ENCODE measurements at regions not wholly inside any gene's neighbourhood (a gene's known extent, or its start where the extent isn't known, plus 50 kb on each side); places are given as distances from the start of the nearest gene placed in this dataset.
A peak's percentile ranks its signal among the peaks of the same experiment; 100 is the strongest.

GRCh38 chr5:2696156-2696807, 55.2 kb downstream of the IRX2 start:
- TF ChIP-seq CTCF (IDR thresholded peaks at IDR 0.05), result no peak
- TF ChIP-seq POLR2A (IDR thresholded peaks at IDR 0.05), result no peak
- no peak for TF ChIP-seq POLR2AphosphoS5 (IDR thresholded peaks at IDR 0.05)
- H3K27ac ChIP-seq, result no peak overlapping the region
- no peak overlapping the region for H3K4me3 ChIP-seq
- no peaks in the 10 kb centered on the region for H3K9me3 ChIP-seq
- intact Hi-C loops (cut with DNase I), result no loop called here
- H3K36me3 ChIP-seq, result no peaks in the 10 kb centered on the region
- H3K4me1 ChIP-seq (replicated peaks), result no peaks in the 10 kb centered on the region
- no peak for DNase-seq (ENCODE audit: low spot score)
- 84% methylated on average over 16 of the region's 16 CpGs for WGBS
- H3K27me3 ChIP-seq (replicated peaks; ENCODE audit: insufficient read depth), result no peaks in the 10 kb centered on the region

GRCh38 chr5:2695200-2695891, 56.1 kb downstream of the IRX2 start:
- H3K4me3 ChIP-seq, result no peak overlapping the region
- H3K27me3 ChIP-seq (replicated peaks; ENCODE audit: insufficient read depth), result no peaks in the 10 kb centered on the region
- 70% methylated on average over 8 of the region's 8 CpGs for WGBS
- H3K27ac ChIP-seq, result no peak overlapping the region
- H3K9me3 ChIP-seq, result no peaks in the 10 kb centered on the region
- TF ChIP-seq POLR2A (IDR thresholded peaks at IDR 0.05), result no peak
- peak; percentile 77 for TF ChIP-seq POLR2AphosphoS5 (IDR thresholded peaks at IDR 0.05)
- no peaks in the 10 kb centered on the region for H3K4me1 ChIP-seq (replicated peaks)
- no peaks in the 10 kb centered on the region for H3K36me3 ChIP-seq
- intact Hi-C loops (cut with DNase I), result no loop called here
- DNase-seq (ENCODE audit: low spot score), result peak; percentile 40

GRCh38 chr5:2691530-2691929, 59.9 kb downstream of the IRX2 start:
- DNase-seq (ENCODE audit: low spot score), result no peak
- no peaks in the 10 kb centered on the region for H3K27me3 ChIP-seq (replicated peaks; ENCODE audit: insufficient read depth)
- no peaks in the 10 kb centered on the region for H3K9me3 ChIP-seq
- H3K27ac ChIP-seq, result no peak overlapping the region
- TF ChIP-seq CTCF (IDR thresholded peaks at IDR 0.05) (no peak), POLR2A (IDR thresholded peaks at IDR 0.05) (no peak), POLR2AphosphoS5 (IDR thresholded peaks at IDR 0.05) (no peak)
- WGBS, result 68% methylated on average over 1 of the region's 1 CpG
- H3K4me3 ChIP-seq, result no peak overlapping the region
- no peaks in the 10 kb centered on the region for H3K36me3 ChIP-seq
- H3K4me1 ChIP-seq (replicated peaks), result no peaks in the 10 kb centered on the region
- intact Hi-C loops (cut with DNase I), result no loop called here

- no peak for DNase-seq (ENCODE audit: low spot score)
- no peaks in the 10 kb centered on the region for H3K9me3 ChIP-seq
- TF ChIP-seq POLR2AphosphoS5 (IDR thresholded peaks at IDR 0.05), result no peak
- no peak for TF ChIP-seq POLR2A (IDR thresholded peaks at IDR 0.05)
- TF ChIP-seq CTCF (IDR thresholded peaks at IDR 0.05), result no peak
- H3K4me1 ChIP-seq (replicated peaks), result no peaks in the 10 kb centered on the region
- no peaks in the 10 kb centered on the region for H3K36me3 ChIP-seq
- no peak overlapping the region for H3K4me3 ChIP-seq
- intact Hi-C loops (cut with DNase I), result no loop called here
- no peak overlapping the region for H3K27ac ChIP-seq
- no peaks in the 10 kb centered on the region for H3K27me3 ChIP-seq (replicated peaks; ENCODE audit: insufficient read depth)
- WGBS, result 90% methylated on average over 6 of the region's 6 CpGs
These were observed 61.2 kb downstream of the IRX2 start for GRCh38 chr5:2690293-2690692.

GRCh38 chr5:2688586-2688985, 62.9 kb downstream of the IRX2 start:
- 90% methylated on average over 5 of the region's 5 CpGs for WGBS
- no peaks in the 10 kb centered on the region for H3K36me3 ChIP-seq
- no peaks in the 10 kb centered on the region for H3K27me3 ChIP-seq (replicated peaks; ENCODE audit: insufficient read depth)
- no peak overlapping the region for H3K4me3 ChIP-seq
- DNase-seq (ENCODE audit: low spot score), result no peak
- TF ChIP-seq CTCF (IDR thresholded peaks at IDR 0.05), result no peak
- no peak for TF ChIP-seq POLR2A (IDR thresholded peaks at IDR 0.05)
- no peak for TF ChIP-seq POLR2AphosphoS5 (IDR thresholded peaks at IDR 0.05)
- H3K4me1 ChIP-seq (replicated peaks), result no peaks in the 10 kb centered on the region
- H3K27ac ChIP-seq, result no peak overlapping the region
- intact Hi-C loops (cut with DNase I), result no loop called here
- H3K9me3 ChIP-seq, result no peaks in the 10 kb centered on the region
